Uterus (tissue), 3 donors: ENCODE measurements at regions not wholly inside any gene's neighbourhood (a gene's known extent, or its start where the extent isn't known, plus 50 kb on each side); places are given as distances from the start of the nearest gene placed in this dataset.

ENCODE experiments used
- DNase-seq, 2 donors: peaks; one replicate each; pipeline ENCODE4 v3.0.0-alpha.2; 2019 to 2020
- H3K27ac ChIP-seq, 2 donors: fragments of 200-600 bp; sonication (generic); 1 replicate in 1 of 2; 2 replicates in 1 of 2; pipeline ENCODE4 v1.5.1; 2016 to 2018
- H3K27me3 ChIP-seq, 2 donors: fragments of 200-600 bp; sonication (generic); one replicate each; pipeline ENCODE4 v1.5.1; 2018 to 2019; ENCODE audit warnings: control low read depth in 1 of 2
- H3K36me3 ChIP-seq, 2 donors: fragments of 200-600 bp; sonication (generic); one replicate each; pipeline ENCODE4 v1.5.1; 2019; ENCODE audit warnings: control low read depth in 1 of 2
- H3K4me1 ChIP-seq, 2 donors: fragments of 200-600 bp; sonication (generic); one replicate each; pipeline ENCODE4 v1.5.1; 2018 to 2019; ENCODE audit warnings: control low read depth in 1 of 2
- H3K4me3 ChIP-seq, 2 donors: fragments of 200-600 bp; sonication (generic); 1 replicate in 1 of 2; 2 replicates in 1 of 2; pipeline ENCODE4 v1.5.1; 2018 to 2019; ENCODE audit warnings: mild to moderate bottlenecking in 1 of 2
- H3K9me3 ChIP-seq, 2 donors: fragments of 200-600 bp; sonication (generic); one replicate each; pipeline ENCODE4 v1.5.1; 2019; ENCODE audit warnings: control low read depth in 1 of 2
- CTCF ChIP-seq, 4 experiments: fragments of 200-600 bp in 2 of 4; fragments of 450-650 bp in 2 of 4; sonication (generic) in 2 of 4; IDR thresholded peaks; one replicate each; pipeline ENCODE4 v1.5.1; 2016 to 2019; ENCODE audit warnings: antibody characterized with exemption in 4 of 4, mild to moderate bottlenecking in 2 of 4, moderate library complexity in 1 of 4
- POLR2A ChIP-seq, 2 donors: fragments of 450-650 bp; IDR thresholded peaks; one replicate each; pipeline ENCODE4 v1.6.1; 2016; ENCODE audit warnings: antibody characterized with exemption in 2 of 2, mild to moderate bottlenecking in 1 of 2, moderate library complexity in 1 of 2
- intact Hi-C: fragments of 100-400 bp; cut with DNase I; formaldehyde crosslinking; loops from one replicate; pipeline ENCODE4 v1.15.1; 2023; ENCODE audit warnings: low total_unique reads
- donor health status: DM: yes; HTN: yes; CAD: no.

- DNase-seq = no peak
- H3K27me3 ChIP-seq = no peaks in the 10 kb centered on the region
- no peaks in the 10 kb centered on the region for H3K4me1 ChIP-seq
- intact Hi-C loops = no loop called here
- H3K9me3 ChIP-seq = no peaks in the 10 kb centered on the region
- no peak for TF ChIP-seq CTCF (IDR thresholded peaks at IDR 0.05)
- TF ChIP-seq POLR2A (IDR thresholded peaks at IDR 0.05) = no peak
- no peak overlapping the region for H3K27ac ChIP-seq
- no peak overlapping the region for H3K4me3 ChIP-seq
- no peaks in the 10 kb centered on the region for H3K36me3 ChIP-seq
These were observed 489.3 kb downstream of the SIPA1L2 start for GRCh38 chr1:232140419-232141166.

DNA sequence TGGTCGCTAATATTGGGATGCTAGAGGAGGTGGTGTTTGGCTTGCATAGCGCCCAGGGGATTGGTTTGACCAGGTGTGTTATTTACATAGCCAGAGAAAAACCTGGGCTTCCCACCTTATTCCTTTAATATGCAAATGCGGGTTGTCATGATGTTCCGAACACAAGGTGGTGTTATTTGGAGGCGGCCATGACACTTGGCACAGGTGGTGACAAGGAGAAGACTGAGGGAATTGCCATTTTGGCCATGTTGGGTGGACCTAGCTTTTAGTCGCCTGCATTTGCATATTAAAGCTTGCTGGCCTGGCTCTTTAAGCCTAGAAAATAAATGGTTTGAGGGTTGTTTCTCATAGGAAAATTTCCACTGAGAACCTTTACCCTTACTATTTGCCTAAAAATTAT, 490.5 kb downstream of the SIPA1L2 start:
- Histone ChIP-seq H3K27ac (no peak overlapping the region), H3K27me3 (no peaks in the 10 kb centered on the region), H3K36me3 (no peaks in the 10 kb centered on the region), H3K4me3 (no peak overlapping the region), H3K9me3 (no peaks in the 10 kb centered on the region), H3K4me1 (no peaks in the 10 kb centered on the region)
- intact Hi-C loops = no loop called here
- no peak for DNase-seq
- TF ChIP-seq POLR2A (IDR thresholded peaks at IDR 0.05) (no peak), CTCF (IDR thresholded peaks at IDR 0.05) (no peak)

DNA sequence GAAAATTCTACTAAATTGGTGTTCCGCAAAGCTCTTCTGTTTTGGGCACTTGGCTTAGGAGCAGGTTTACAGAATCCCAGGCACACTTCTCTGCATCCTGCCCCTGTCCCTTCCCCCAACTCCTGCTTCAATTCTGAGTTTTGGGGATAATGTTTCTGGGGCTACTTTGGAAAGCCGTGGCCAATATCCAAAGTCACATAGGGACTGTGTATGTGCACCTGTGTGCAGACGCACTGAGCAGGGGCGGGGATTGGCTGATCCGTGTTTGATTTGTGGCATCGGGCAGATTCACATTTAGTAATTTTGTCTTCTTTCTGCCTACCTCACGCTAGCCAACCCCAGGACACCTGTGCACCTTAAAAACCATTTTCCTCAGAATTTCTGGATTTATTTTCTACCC, 491.9 kb downstream of the SIPA1L2 start:
- Histone ChIP-seq H3K9me3 (no peaks in the 10 kb centered on the region), H3K36me3 (no peaks in the 10 kb centered on the region), H3K4me3 (no peak overlapping the region), H3K27me3 (no peaks in the 10 kb centered on the region), H3K4me1 (no peaks in the 10 kb centered on the region), H3K27ac (no peak overlapping the region)
- DNase-seq = no peak
- intact Hi-C loops = no loop called here
- TF ChIP-seq CTCF (IDR thresholded peaks at IDR 0.05) = no peak
- TF ChIP-seq POLR2A (IDR thresholded peaks at IDR 0.05) = no peak

- DNase-seq = no peak
- TF ChIP-seq CTCF (IDR thresholded peaks at IDR 0.05) (no peak), POLR2A (IDR thresholded peaks at IDR 0.05) (no peak)
- Histone ChIP-seq H3K27me3 (no peaks in the 10 kb centered on the region), H3K4me1 (no peaks in the 10 kb centered on the region), H3K27ac (no peak overlapping the region), H3K36me3 (no peaks in the 10 kb centered on the region), H3K9me3 (no peaks in the 10 kb centered on the region), H3K4me3 (no peak overlapping the region)
- intact Hi-C loops = no loop called here
These were observed 492.9 kb downstream of the SIPA1L2 start for GRCh38 chr1:232137066-232137465.

DNA sequence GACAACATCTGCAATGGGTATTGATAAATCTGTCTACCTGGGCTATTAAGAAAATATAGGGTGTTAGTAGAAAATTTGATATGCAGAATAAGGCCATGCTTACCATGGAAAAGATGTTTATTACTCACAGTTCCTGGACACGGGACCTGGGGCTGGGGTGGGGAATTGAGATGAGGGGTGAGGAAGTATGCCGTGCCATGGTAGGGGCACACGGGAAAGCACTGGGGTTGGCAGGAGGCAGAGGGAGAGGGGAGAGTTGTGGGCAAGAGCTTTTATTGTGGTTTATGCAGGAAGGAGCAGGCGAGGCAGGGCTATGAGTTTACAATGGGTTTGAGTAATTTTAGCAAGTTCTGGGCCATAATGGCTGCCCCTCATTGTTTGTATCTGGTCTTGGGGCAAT, 493.8 kb downstream of the SIPA1L2 start:
- DNase-seq = no peak
- H3K9me3 ChIP-seq = no peaks in the 10 kb centered on the region
- no peaks in the 10 kb centered on the region for H3K36me3 ChIP-seq
- no peak for TF ChIP-seq CTCF (IDR thresholded peaks at IDR 0.05)
- no peak for TF ChIP-seq POLR2A (IDR thresholded peaks at IDR 0.05)
- H3K4me1 ChIP-seq = no peaks in the 10 kb centered on the region
- no peak overlapping the region for H3K4me3 ChIP-seq
- no peak overlapping the region for H3K27ac ChIP-seq
- intact Hi-C loops = no loop called here
- no peaks in the 10 kb centered on the region for H3K27me3 ChIP-seq
